CD4-positive, alpha-beta T cell treated with Interleukin-6 for 4 hours (primary cell): ENCODE measurements at regions not wholly inside any gene's neighbourhood (a gene's known extent, or its start where the extent isn't known, plus 50 kb on each side); places are given as distances from the start of the nearest gene placed in this dataset.
"Not testable (repeated sequence)": the region's sequence is repeated elsewhere in the genome, so short reads cannot be mapped to it uniquely, and the experiment has no call there.

Source experiments
- DNase-seq: peaks from one replicate; pipeline ENCODE4 v3.0.0-alpha.2; 2020; ENCODE audit warnings: mixed read lengths

DNA sequence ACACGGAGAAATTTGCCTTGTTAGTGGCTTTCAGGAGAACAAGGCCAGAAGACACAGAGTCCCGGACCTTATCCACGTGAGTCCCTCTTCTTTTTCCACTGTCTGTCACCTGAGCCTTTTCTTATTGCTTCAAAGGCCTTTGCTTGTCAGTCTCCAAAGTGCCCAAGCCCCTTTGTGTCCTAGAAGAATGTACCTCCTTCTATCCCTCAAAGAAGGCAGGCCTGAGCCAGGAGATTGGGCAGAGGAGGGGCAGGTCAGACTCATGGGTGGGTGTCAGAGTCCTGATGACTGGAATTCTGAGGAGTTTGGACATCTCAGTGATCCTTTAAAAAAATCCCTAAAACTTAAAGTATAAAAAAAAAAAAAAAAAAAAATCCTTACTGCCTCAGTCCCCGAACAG, 299.6 kb upstream of the NCAM1 start:
- DNase-seq, result no peak

DNA sequence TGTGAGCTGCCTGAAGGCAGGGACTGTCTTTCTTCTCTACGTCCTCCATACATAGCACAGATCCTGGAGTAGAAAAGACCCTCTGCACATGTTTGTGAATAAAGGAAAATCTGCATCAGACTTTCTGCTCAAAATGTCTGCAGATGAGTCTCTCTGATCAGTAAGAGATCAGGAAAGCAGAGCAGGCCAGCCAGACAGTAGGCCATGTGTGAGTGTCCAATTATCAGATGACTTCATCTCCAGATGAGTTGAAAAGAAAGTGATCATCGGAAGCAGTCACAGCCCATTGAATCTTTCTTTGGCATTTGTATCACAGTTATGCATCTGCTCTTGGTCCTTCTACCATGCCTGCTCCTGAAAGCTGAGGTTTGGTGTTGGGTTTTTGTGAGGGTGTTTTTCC, 298.7 kb upstream of the NCAM1 start:
- no peak for DNase-seq

DNA sequence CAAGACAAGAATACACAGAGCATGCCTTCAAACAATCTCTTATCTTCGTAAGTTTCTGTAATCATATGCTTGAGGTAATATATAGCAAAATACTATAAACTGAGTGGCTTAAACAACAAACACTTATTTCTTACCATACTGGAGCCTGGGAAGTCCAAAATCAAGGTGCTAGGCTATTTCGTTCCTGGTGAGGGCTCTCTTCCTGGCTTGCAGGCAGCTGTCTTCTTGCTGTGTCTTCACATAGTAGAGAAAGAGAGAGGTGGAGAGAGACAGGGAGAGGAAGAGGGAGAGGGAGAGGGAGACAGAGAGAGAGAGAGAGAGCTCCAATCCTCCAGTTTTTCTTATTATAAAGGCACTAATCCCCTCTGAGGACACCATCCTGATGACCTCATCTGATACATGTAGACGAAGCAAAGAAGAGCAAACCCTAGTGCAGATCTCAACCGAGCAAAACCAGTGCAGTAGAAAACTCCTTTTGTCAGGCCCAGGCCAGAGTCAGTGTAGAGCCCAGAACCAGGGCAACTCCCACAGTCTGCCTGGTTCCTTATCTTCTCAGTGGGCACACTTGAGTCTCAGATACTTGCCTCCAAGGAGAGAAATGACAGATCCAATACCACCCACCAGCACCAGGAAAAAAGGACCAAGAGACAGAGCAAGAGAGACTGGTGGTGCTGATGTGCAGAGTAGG, 297.1 kb upstream of the NCAM1 start:
- DNase-seq, result no peak

DNA sequence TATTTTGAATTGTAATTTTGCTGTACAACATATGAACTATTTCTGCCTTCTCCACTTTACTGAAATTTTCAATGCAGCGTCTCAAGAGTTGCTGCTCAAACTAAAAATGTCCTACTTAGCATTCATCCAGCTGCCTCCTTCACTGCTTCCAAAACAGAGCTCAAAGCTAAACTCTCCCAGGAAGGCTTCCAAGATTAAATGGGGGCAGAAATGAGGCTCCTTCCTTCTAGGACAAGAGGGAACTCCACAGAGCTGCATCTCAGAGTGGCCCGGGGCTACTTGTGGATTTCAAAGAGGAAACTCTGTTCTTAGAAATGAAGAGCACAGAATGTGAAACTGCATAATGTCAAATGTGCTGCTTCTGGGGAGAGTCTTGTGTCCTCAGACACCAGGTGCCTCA, 295.9 kb upstream of the NCAM1 start:
- DNase-seq, result no peak

DNA sequence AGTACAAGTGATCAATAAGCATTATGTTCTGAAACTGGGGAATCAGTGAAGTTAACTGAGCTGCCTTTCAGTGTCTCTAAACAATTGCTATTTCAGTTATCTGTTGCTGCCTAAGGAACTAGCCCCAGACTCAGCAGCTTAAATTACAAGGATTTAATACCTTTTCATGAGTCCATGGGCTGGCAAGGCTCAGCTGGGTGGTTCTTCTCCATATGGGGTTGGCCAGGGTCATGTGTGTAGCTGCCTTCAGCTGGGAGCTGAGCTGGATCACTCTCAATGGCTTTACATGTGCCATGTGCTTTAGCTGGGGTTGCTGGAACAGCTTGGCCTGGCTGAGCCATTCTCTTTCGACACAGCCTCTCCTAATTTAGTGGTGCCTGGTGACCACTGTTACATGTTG, 295.0 kb upstream of the NCAM1 start:
- no peak for DNase-seq

DNA sequence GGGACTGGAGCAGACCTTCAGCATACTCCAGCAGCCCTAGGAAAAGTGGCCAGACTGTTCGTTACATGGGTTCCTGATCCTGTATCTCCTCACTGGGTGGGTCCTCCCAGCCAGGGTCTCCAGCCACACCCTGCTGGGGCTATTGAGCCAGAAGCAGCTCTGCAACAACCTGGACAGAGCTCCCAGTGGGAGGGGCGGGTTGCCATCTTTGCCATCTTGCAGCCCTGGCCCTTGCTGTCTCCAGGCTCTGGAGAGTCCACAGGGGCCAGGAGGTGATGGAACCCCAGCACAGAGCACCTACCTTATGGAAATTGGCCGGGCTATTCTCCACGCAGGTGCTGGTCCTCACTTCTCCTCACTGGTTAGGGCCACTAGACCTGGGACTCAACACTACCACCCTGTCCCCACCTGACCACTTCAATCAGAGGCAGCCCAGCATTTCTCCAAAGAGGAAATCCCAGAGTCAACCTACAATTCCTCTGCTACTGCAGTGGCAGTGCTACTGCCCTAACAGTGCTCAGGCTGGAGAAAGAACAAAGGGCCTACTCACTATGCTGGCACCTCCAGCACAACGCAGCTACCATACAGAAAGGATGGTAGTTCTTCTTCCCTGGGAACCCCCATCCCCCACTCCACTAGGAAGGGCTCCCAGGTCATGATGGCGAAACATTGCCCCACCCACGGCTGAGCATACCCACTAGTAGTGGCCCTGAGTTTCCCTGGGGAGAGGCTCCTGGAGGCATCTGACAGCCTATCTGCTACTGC, 290.2 kb upstream of the NCAM1 start:
- DNase-seq, result no peak

DNA sequence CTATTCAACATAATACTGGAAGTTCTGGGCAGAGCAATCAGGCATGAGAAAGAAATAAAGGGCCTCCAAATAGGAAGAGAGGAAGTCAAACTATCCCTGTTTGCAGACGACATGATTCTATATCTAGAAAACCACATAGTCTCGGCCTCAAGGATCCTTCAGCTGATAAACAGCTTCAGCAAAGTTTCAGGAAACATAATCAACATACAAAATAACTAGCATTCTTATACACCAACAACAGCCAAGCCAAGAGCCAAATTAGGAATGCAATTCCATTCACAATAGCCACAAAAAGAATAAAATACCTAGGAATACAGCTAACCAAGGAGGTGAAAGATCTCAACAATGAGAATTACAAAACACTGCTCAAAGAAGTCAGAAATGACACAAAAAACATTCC, 287.8 kb upstream of the NCAM1 start:
- not testable (repeated sequence) for DNase-seq

DNA sequence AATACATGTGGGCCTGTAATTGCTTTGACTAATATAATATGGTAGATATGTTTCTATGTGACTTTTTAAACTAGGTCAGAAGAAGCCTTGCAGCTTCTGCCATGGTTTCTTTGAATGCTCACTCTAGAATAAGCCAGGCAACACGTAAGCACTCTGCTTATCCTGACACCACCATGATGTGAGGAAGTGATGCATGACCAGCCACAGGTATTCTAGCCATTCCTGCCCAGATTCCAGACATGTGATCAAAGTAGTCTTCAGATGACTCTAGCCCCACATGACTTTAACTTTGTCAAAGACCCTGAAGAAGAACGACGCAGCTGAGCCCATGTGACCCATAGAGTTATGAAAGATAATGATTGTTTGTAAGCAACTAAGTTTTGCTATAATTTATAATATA, 276.1 kb upstream of the NCAM1 start:
- DNase-seq, result no peak

DNA sequence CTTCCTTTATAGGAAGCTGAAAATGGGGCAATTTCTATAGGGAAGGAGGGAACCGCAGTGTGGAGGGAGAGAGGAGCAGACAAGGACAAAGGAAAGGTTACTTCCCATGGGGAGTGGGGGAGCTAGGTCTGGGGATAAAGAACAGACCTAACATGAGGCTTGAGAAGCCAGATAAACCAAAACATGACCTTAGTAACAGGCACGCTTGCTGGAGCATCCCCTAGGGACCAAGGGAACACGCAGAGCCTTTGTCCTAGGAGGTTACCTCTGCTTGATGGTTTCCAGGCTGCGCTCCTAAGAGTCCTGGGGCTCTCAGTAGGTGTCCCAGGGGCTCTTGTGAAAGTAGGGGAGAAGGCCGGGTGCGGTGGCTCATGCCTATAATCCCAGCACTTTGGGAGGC, 271.4 kb upstream of the NCAM1 start:
- DNase-seq, result no peak

DNA sequence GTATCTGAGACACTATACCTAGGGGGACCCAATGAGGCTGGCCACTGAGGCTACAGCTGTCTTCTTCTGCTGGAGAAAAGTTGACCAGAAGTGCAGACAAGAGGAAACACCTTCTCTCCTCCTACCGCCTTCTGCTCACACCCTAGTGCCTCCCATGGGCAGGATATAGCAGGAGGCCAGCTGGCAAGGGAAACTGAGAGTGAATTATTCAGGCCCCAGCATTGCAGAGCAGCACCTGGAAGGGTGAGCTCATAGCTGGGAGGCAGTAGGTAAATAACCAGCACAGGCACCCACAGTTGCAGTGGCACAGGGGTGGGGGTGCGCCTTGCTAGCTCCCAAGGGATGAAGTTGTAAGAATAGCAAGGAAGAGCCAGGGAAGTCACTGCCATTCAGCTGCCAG, 267.4 kb upstream of the NCAM1 start:
- DNase-seq, result no peak

DNA sequence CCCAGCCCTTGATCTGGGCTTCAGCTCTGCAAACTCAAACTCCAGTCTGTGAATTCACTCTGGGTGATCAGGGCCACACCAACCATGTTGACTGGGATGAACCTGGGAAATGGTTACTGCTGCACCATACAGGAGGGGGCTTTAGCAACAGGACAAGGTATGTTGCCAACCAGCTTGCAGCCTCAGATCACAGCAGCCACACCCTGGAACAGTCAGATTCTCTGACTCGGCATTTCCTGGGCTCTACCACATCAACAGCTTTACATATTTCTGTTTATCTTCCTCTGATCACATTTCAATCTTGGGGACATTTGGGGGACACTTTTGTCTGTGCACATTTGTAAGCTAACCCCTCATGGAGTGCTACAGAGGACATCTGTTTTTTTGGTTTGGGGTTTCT, 267.0 kb upstream of the NCAM1 start:
- no peak for DNase-seq

DNA sequence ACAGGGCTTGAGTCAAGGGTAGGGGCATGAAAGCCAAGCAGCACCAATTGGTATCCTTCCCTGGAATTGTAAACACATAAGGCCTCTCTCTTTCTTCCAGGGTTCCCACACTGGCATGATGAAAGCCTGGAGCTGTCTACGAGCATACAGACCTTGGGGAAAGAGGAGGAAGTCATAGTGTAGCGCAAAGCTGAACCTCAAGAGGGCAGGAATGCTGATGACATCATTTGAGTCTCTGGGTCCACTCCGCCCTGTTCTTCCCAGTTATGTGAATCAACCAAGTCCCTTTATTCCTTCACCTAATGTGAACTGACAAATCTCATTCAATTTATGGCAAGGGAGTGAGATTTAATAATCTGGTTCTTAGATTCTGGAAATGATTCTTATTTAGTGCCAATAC, 266.4 kb upstream of the NCAM1 start:
- DNase-seq, result no peak

DNA sequence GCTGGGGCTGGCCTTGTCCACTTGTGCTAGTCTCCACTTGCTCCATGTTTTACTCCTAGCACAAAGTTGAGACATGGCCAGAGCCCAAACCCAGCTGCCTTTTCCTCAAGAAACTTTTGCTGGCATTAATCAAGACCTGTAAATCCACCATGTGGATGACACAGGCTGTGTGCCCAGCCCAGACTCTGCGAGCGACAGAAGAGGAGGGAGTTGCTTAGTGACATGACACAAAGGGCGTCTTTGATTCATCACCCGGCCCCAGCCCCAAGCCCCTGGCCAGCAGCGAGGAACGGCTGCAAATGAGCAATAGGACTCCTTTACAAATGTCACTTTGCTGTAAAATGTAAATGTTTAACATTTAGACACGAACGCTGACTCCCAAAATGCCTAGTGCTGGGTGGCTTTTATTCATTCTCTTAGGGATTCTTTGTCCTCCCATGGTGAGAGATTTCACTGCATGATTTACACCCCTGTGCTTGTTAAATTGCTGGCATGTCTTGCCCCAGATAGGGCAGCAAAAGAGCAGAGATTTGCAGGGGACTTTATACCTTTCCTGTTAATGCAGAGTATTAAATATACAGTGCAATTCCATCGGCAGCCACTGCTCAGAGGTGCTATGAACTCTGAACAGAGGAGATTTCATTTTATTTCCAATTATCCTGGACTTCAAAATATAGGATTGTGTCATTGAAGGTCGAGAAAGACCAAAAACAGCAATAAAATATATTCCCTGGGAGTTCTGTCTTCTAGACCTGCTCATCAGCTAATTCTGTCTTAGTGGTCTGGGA, 263.6 kb upstream of the NCAM1 start:
- no peak for DNase-seq

DNA sequence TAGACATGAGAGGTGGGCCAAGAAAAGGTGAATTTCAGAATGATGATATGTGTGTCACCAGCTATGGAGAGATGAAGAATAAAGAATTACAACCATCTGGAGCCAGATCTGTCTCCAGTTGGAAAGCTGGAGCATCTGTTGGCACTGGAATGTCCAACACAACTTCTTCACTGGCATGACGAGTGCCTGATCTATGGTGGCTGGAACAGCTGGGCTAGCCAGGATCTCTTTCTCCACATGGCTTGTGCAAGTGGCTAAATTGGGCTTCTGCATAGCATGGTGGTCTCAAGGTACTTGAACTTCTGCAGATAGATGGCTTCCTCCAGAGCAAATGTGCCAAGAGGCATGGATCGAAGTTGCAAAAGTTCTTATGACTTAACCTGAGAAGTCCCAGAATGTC, 256.1 kb upstream of the NCAM1 start:
- DNase-seq, result no peak

DNA sequence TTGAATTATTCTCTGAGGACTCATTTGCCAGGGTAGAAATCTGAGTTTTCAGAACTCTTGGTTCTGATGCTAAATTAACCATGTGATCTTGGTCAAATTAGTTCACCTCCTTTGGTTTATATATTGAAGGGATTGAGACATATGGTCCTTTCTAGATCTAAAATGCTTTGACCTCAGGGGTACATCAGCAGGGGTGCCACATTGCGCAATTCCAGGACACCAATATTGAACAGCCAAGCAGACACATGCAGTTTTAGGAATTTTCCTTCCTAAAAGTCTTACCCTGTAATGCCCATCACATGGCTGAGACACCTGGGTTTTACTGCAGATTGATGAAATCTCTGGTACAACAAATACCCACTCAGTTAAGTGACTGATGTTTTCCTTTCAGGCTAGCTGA, 254.4 kb upstream of the NCAM1 start:
- DNase-seq, result no peak

DNA sequence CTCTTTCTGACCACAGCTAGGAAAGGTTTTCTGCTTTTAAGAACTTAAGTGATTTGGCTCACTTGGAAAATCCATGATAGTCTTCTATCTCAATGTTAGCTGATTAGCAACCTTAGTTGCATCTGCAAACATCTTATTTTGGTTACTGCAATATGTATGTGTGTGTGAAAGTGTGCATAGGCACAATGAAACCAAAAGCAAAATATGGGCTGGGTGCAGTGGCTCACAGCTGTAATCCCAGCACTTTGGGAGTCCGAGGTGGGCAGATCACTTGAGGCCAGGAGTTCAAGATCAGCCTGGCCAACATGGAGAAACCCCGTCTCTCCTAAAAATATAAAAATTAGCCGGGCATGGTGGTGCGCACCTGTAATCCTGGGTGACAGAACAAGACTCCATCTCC, 246.9 kb upstream of the NCAM1 start:
- not testable (repeated sequence) for DNase-seq

DNA sequence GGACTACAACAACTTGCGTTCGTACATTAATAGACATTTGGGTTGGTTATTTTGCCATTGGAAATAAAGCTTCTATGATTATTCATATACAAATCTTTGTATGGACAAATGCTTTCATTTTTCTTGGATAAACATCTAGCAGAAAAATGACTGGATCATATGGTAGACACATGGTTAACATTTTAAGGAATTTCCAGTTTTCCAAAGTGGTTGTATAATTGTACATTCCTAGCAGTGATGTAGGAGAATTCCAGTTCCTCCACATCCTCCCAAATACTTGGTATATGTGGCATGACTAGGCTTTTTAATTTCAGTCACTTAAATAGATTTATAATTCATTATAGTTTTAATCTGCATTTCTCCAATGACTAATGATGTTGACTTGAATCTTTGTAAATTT, 246.2 kb upstream of the NCAM1 start:
- DNase-seq, result no peak

DNA sequence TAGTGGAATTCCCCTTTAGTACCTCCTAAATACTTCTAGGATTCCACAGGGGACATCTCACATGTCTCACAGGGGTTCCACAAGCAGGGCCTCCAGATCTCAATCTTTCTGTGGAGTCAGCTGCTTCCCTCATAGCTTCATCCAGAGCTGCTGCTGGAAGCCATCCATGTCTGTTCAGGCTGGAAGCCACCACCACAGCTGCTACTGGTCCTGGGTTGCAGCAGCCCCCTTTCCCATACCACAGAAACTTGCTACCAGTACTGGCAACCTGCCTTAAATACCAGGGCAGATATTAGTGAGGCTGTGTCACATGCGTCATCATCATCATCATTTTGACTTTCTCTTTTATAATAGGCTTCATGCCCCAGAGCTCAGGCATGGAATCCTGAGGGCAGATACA, 242.7 kb upstream of the NCAM1 start:
- DNase-seq, result no peak

DNA sequence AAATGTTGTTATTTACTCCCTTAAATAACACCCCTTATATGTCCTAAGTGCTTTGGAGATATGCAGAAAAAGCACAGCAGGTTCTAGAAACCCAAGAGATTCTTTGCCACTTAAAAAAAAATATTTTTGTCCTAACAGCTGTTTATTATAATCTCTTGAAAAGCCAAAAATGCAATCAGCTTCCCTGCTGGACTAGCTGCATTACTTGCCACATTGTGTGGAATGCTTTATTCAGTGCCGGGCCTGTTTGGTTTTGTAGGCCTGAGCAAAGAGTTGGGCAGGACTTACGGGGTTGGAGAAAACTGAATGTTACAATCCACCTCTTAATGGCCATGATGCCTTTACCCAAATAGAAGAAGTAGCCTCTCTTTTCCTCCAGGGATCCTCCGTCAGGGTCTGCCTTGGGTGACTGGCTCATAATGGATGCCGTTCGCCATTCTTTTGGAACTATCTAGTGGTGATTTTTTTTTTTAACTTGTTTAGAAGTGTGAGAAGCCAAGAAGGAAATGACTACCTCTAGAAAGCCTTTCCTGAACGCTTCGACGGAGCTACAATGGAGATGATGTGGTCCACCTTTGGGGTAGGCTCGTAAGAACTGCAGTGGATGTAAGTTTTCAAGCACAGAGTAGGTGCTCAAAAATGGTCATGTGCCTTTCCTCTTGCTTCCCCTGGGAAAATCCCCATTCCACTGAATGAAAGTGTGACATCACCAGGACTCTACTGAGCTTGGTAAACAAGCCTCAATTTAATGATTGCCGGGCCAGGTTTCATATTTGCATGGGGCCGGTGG, 241.3 kb upstream of the NCAM1 start:
- no peak for DNase-seq

DNA sequence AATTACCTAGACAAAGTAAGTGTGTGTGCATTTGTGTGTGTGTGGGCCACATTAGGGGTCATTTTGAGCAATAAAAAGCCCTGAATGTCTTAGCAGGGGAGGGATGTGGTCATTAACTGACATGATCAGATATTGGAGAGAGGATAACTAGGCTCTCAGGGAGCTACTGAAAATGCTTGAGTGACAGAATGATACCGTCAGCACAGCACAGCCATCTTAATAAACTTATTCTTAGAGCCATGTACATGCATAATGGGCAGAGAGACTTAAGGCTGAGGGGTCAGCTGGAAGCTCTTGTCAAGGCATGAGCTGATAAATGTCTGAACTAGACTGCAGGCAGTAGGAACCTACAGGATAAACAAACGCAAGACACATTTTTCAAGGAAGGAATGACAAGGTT, 239.1 kb upstream of the NCAM1 start:
- DNase-seq, result no peak

DNA sequence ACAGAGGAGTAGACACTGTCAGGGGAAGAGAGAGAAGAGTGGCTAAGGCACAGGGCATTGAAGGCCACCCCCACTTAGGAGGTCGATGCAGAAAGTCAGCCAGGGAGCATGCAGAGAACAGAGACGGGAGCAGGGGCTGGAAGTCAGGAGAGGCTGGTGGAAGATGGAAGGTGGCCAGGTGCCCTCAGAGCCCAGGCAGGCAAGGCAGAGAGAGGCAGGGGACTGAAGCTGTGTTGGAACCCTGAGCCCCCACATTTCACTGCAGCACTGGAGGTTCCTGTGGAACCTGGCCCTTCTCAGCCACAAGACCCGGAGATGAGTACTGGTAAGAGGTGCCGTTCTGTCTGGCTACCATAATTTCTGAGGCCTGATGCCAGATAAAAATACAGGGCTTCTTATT, 238.3 kb upstream of the NCAM1 start:
- no peak for DNase-seq

DNA sequence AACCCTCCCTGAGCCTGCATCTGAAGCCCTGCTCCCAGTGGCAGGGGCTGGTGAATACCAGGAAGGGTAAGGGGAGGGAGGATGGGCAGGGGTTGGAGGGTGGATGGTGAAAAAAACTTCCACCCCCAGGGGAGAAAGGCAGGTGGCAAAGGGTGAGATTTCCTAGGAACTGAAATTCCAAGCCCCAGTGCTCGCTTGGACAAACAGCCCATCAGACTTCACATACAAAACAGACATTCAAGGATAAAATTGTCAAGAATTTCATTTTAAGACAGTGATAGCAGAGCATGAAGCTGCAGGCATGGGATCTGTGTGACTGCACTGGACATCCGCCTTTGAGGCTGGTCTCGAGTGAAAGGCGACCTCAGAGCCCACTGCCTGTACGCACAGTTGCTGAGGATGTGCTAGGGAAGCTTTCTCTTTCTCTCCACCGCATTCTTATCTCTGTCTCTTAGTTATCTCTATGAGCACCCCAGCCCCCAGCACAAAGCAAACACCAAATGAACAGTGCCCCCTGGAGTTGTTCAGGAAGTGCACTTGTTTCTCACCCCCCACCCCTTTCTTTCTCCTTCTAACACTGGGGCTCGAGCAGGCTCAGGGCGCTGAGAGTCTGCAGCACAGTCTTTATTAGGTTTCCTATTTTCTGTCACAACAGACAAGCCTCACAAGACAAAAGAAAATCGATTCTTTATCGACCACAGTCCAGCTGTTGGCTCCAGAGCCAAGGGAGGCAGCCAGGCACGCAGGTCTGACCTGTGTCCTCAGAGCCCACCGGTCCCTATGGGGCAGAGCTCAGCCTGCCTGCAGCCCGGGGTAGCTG, 237.3 kb upstream of the NCAM1 start:
- DNase-seq, result no peak

DNA sequence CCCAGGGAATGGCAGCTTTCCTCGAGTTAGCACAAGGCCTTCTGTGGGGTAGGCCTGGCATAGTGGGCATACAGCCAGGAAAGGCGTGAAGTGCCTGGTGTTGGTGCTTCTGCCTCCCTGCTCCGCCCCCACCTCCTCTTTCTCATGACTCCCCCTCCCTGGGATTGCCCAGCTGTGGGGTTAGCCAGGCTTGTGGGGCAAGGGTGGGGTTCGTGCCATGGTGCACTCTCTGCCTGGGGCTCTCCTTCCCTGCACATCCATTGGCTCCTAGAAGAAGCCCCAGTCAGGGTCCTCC, 236.8 kb upstream of the NCAM1 start:
- DNase-seq, result no peak
